ENCODE measurements at regions not wholly inside any gene's neighbourhood (a gene's known extent, or its start where the extent isn't known, plus 50 kb on each side); places are given as distances from the start of the nearest gene placed in this dataset.

DNA sequence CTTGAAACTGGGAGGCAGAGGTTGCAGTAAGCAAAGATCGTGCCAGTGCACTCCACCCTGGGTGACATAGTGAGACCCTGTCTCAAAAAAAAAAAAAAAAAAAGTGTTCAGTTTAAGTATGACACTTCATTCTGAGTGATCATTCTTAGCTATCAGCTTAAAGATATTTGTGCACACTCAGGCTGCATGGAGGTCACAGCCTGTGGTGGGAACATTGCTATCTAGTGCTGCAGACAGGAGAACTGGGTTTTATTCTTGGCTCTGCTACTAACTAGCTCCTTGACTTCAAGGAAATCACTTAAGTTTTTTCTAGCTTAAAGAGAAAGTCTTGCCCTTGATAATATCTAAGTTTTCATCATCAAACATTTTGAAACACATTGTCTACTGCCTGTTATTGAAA, 391.3 kb upstream of the CDH7 start:
- DNase-seq (no peak), ATAC-seq (ENCODE audit: low read depth) (no peak)
- Mint-ChIP-seq H3K27ac (no peak overlapping the region), H3K36me3 (ENCODE audit: low read depth) (no peaks in the 10 kb centered on the region), H3K4me1 (no peaks in the 10 kb centered on the region), H3K27me3 (no peaks in the 10 kb centered on the region), H3K4me3 (no peak overlapping the region), H3K9me3 (no peaks in the 10 kb centered on the region)
- no peak for TF ChIP-seq CTCF (IDR thresholded peaks at IDR 0.05)
- ChIA-PET CTCF (no interaction called here), POLR2A (no interaction called here)
- intact Hi-C loops (cut with micrococcal nuclease), result no loop called here

DNA sequence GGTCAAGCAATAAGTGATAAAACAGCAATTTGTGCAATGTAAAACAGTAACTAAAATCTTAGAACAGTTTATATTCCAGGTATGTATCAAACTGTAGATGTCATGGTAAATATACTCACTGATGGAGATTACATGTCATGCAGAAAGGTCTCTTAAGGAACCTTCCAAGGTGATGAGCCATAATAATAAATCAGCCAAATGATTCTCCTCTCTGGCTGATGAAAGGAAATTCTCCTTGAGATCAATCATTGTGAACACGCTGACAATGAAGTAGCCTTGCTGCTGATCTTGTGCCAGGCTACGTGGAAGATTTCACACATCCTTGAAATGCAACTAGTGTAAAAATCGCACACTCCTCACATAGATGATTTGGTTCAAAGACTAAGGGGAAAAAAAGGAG, 392.5 kb upstream of the CDH7 start:
- ATAC-seq (ENCODE audit: low read depth) (no peak), DNase-seq (no peak)
- Mint-ChIP-seq H3K4me3 (no peak overlapping the region), H3K27ac (no peak overlapping the region), H3K36me3 (ENCODE audit: low read depth) (no peaks in the 10 kb centered on the region), H3K9me3 (no peaks in the 10 kb centered on the region), H3K4me1 (no peaks in the 10 kb centered on the region), H3K27me3 (no peaks in the 10 kb centered on the region)
- ChIA-PET POLR2A (no interaction called here), CTCF (no interaction called here)
- no peak for TF ChIP-seq CTCF (IDR thresholded peaks at IDR 0.05)
- intact Hi-C loops (cut with micrococcal nuclease), result no loop called here

DNA sequence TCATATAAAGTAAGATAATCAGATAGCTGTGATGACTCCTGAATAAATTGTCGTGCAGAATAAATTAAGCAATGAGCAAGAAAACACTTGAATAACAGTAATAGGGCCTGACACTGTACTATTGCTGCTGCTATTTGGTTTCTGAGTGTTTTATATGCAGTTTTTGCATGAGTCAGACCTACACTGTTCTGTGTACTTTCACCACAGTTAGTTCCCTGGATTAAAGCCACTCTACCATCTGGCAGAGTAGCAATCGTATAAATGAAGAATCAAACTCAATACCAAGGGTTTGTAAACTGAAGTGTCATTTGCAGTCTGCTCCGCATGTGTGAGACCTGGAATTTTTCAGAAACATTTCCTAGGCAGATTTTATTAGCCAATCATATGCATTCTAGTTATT, 398.6 kb upstream of the CDH7 start:
- intact Hi-C loops (cut with micrococcal nuclease), result no loop called here
- H3K36me3 Mint-ChIP-seq (ENCODE audit: low read depth), result no peaks in the 10 kb centered on the region
- CTCF ChIA-PET, result no interaction called here
- no peak for TF ChIP-seq CTCF (IDR thresholded peaks at IDR 0.05)
- no peaks in the 10 kb centered on the region for H3K4me1 Mint-ChIP-seq
- DNase-seq, result no peak
- no peak overlapping the region for H3K27ac Mint-ChIP-seq
- no peak overlapping the region for H3K4me3 Mint-ChIP-seq
- no peaks in the 10 kb centered on the region for H3K27me3 Mint-ChIP-seq
- POLR2A ChIA-PET, result no interaction called here
- H3K9me3 Mint-ChIP-seq, result no peaks in the 10 kb centered on the region
- no peak for ATAC-seq (ENCODE audit: low read depth)

GRCh38 chr18:65349635-65350034, 401.2 kb upstream of the CDH7 start:
- ChIA-PET CTCF (no interaction called here), POLR2A (no interaction called here)
- ATAC-seq (ENCODE audit: low read depth) (no peak), DNase-seq (no peak)
- Mint-ChIP-seq H3K4me1 (no peaks in the 10 kb centered on the region), H3K27ac (no peak overlapping the region), H3K4me3 (no peak overlapping the region), H3K27me3 (no peaks in the 10 kb centered on the region), H3K9me3 (no peaks in the 10 kb centered on the region), H3K36me3 (ENCODE audit: low read depth) (no peaks in the 10 kb centered on the region)
- intact Hi-C loops (cut with micrococcal nuclease), result no loop called here
- no peak for TF ChIP-seq CTCF (IDR thresholded peaks at IDR 0.05)

DNA sequence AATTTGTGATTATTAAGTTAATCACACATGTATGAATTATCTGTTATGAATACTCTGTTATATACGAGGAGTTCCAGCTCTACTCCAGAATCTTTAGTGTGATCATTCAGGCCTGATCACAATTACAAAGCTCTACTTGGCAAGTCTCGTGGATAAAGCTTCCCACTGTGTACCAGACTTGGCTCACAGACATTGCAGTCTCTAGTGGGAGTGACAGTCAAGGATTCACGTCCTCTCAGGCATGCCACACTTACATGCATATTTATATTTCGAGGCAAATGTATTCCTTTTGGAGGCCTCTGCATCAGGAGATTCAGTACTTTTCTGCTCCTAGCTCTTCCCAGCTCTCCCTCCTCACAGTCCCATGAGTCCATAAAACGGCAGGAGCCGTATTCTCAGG, 403.4 kb upstream of the CDH7 start:
- no peaks in the 10 kb centered on the region for H3K4me1 Mint-ChIP-seq
- H3K4me3 Mint-ChIP-seq, result no peak overlapping the region
- H3K36me3 Mint-ChIP-seq (ENCODE audit: low read depth), result no peaks in the 10 kb centered on the region
- no peak overlapping the region for H3K27ac Mint-ChIP-seq
- ChIA-PET CTCF (no interaction called here), POLR2A (no interaction called here)
- peaks cover 2% of the 10 kb centered on the region for H3K9me3 Mint-ChIP-seq
- no peak for TF ChIP-seq CTCF (IDR thresholded peaks at IDR 0.05)
- no peaks in the 10 kb centered on the region for H3K27me3 Mint-ChIP-seq
- DNase-seq, result no peak
- intact Hi-C loops (cut with micrococcal nuclease), result no loop called here
- ATAC-seq (ENCODE audit: low read depth), result no peak
